Activated T-cell treated with anti-CD3 and anti-CD28 coated beads, Interleukin-2, amount 50 U/mL, for 72 hours (primary cell): ENCODE measurements at regions not wholly inside any gene's neighbourhood (a gene's known extent, or its start where the extent isn't known, plus 50 kb on each side); places are given as distances from the start of the nearest gene placed in this dataset.

ENCODE experiments used
- ATAC-seq, 2 donors: fragments of 150-1000 bp; cut with Tn5 transposase; replicated peaks in 1 of 2; 2 replicates each; pipeline ENCODE4 v1.10.0; 2021; ENCODE audit warnings: moderate library complexity in 2 of 2, mild to moderate bottlenecking in 1 of 2
- DNase-seq, 2 donors: peaks; one replicate each; pipeline ENCODE4 v3.0.0; 2021 to 2022; ENCODE audit warnings: mixed read lengths in 1 of 2
- H3K27ac Mint-ChIP-seq: one replicate; pipeline ENCODE4 v1.8.0; 2022; ENCODE audit warnings: mild to moderate bottlenecking, moderate library complexity, mixed read lengths
- H3K27me3 Mint-ChIP-seq: one replicate; pipeline ENCODE4 v1.8.0; 2022; ENCODE audit warnings: low read depth, mixed read lengths
- H3K36me3 Mint-ChIP-seq, 2 donors: one replicate each; pipeline ENCODE4 v1.8.0; 2022; ENCODE audit warnings: mixed read lengths in 2 of 2, mild to moderate bottlenecking in 1 of 2; ENCODE audit not compliant: insufficient read depth in 2 of 2
- H3K4me1 Mint-ChIP-seq: one replicate; pipeline ENCODE4 v1.8.0; 2022; ENCODE audit warnings: low read depth, mixed read lengths
- H3K4me3 Mint-ChIP-seq, 2 donors: one replicate each; pipeline ENCODE4 v1.8.0; 2022; ENCODE audit warnings: mild to moderate bottlenecking in 2 of 2, mixed read lengths in 2 of 2, moderate library complexity in 2 of 2
- H3K9me3 Mint-ChIP-seq, 2 donors: one replicate each; pipeline ENCODE4 v1.8.0; 2022; ENCODE audit warnings: mixed read lengths in 2 of 2

GRCh38 chr16:51651061-51651466 lies 500.0 kb upstream of the SALL1 start:
- no peak overlapping the region for H3K27ac Mint-ChIP-seq
- no peak for ATAC-seq
- no peak for DNase-seq
- H3K4me1 Mint-ChIP-seq = no peaks in the 10 kb centered on the region
- no peaks in the 10 kb centered on the region for H3K36me3 Mint-ChIP-seq
- no peaks in the 10 kb centered on the region for H3K27me3 Mint-ChIP-seq
- H3K9me3 Mint-ChIP-seq = peaks cover 5 to 10% of the 10 kb centered on the region in 2 donors
- H3K4me3 Mint-ChIP-seq = no peak overlapping the region

DNA sequence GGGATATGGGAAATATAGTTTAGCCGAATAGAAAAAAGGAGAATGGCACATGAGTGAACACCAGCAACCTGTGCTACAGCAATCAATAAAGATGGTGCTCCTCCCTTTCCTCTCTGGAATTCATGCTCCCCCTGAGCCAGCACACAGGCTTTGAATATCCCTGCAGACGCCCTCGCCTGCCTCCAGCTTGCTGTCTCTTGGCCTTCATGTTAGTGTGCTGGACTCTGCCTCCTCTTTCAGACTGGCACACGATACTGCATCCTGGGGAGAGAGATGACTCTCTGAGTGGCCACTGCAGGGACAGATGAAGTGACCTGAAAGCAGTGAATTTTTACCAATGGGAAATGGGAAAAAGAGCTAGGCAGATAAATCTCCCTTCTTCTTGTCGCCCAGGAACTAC lies 498.6 kb upstream of the SALL1 start:
- DNase-seq (no peak), ATAC-seq (no peak)
- Mint-ChIP-seq H3K27me3 (no peaks in the 10 kb centered on the region), H3K4me3 (no peak overlapping the region), H3K36me3 (no peaks in the 10 kb centered on the region), H3K9me3 (peaks cover 1 to 6% of the 10 kb centered on the region in 2 donors), H3K4me1 (no peaks in the 10 kb centered on the region), H3K27ac (no peak overlapping the region)

- ATAC-seq (no peak), DNase-seq (no peak)
- Mint-ChIP-seq H3K36me3 (no peaks in the 10 kb centered on the region), H3K27ac (no peak overlapping the region), H3K27me3 (no peaks in the 10 kb centered on the region), H3K9me3 (peaks cover 0 to 5% of the 10 kb centered on the region in 2 donors), H3K4me1 (no peaks in the 10 kb centered on the region), H3K4me3 (no peak overlapping the region)
Measured at GRCh38 chr16:51648526-51648925, 497.5 kb upstream of the SALL1 start.

- Mint-ChIP-seq H3K27me3 (peaks cover 9% of the 10 kb centered on the region), H3K9me3 (peaks cover 5 to 6% of the 10 kb centered on the region in 2 donors)
- no peak for DNase-seq
Measured at GRCh38 chr16:51641191-51641765, 490.2 kb upstream of the SALL1 start.

DNA sequence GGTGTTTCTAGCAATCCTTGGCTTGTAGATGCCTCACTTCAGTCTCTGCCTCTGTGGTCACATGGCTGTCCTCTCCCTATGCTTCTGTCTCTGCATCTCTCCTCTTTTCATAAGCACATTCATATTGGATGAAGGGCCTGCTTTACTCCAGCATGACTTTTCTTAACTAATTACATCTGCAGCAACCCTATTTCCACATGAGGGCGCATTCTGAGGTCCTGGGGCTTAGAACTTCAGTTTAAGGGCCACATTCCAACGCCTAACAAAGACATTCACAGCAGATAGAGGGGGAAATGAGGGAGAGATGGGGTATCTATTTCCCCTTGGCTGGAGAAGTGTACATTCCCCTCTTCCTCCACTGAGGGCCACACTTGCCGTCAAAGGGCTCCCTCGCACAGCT lies 489.1 kb upstream of the SALL1 start:
- DNase-seq (no peak), ATAC-seq (no peak)
- H3K9me3 Mint-ChIP-seq = peaks cover 5 to 6% of the 10 kb centered on the region in 2 donors
- H3K27me3 Mint-ChIP-seq = peaks cover 9% of the 10 kb centered on the region
- H3K27ac Mint-ChIP-seq = no peak overlapping the region
- no peaks in the 10 kb centered on the region for H3K4me1 Mint-ChIP-seq
- no peak overlapping the region for H3K4me3 Mint-ChIP-seq
- no peaks in the 10 kb centered on the region for H3K36me3 Mint-ChIP-seq

More at GRCh38 chr16:51641191-51641765, 490.2 kb upstream of the SALL1 start:
- no peaks in the 10 kb centered on the region for H3K4me1 Mint-ChIP-seq
- no peaks in the 10 kb centered on the region for H3K36me3 Mint-ChIP-seq
- no peak for ATAC-seq
- no peak overlapping the region for H3K27ac Mint-ChIP-seq
- no peak overlapping the region for H3K4me3 Mint-ChIP-seq

DNA sequence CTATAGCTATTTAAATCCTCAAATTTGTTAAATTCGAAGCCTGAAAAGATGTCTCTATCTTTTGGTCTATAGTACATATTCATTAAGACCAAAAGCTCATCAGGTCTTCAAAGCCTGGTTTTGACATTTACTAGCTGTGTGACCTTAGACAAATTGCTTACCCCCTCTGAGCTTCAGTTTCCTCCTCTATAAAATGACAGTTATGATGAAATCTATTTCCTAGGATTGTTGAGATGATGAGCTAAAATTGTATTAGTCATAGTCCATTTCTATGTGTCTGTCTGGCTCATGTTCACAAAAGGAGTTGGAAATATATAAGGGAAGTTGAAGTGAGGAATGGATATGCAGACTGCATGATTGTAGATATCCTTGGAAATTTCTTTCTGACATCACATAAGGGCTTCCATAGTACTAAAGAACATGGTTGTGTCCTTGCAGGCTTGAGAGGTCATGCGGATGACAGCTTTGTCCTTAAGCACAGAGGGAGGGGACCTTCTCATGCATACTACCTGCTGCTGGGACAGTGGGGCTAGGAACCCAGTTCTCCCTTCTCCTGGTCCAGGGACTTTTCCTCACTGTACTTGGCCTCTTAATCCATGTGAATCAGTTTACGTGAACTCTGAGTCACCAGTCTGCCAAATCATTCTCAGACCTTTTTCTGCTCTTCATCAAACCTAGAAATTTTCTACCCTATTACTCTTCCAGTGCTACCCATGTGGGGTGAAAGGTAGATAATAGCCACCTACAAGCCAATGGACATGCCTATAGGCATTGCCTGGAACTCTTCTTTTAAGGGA lies 487.5 kb upstream of the SALL1 start:
- Mint-ChIP-seq H3K9me3 (peaks cover 5 to 6% of the 10 kb centered on the region in 2 donors), H3K27ac (no peak overlapping the region), H3K27me3 (peaks cover 9% of the 10 kb centered on the region), H3K4me1 (no peaks in the 10 kb centered on the region), H3K4me3 (no peak overlapping the region), H3K36me3 (no peaks in the 10 kb centered on the region)
- no peak for ATAC-seq
- no peak for DNase-seq

DNA sequence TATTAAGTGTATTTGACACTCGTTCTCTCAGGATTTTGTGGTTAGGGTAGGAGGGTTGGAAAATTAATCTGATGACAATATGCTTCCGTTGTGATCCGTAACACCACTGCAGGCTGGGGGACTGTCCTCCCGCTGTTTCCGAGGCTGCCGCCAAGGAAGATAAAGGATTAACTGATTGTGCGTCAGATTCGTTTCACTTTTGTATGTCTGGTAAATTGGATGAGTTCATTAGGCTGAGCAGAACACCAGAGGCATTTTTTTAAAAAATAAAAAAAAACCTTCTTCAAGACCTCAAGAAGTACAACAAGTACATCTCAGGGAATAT lies 486.7 kb upstream of the SALL1 start:
- ATAC-seq = no peak
- Mint-ChIP-seq H3K4me3 (no peak overlapping the region), H3K27ac (no peak overlapping the region)

GRCh38 chr16:51636920-51637769 lies 486.1 kb upstream of the SALL1 start:
- H3K4me1 Mint-ChIP-seq = no peaks in the 10 kb centered on the region
- H3K4me3 Mint-ChIP-seq = no peak overlapping the region
- no peaks in the 10 kb centered on the region for H3K36me3 Mint-ChIP-seq
- no peak for DNase-seq
- peaks cover 5 to 9% of the 10 kb centered on the region in 2 donors for H3K9me3 Mint-ChIP-seq
- H3K27ac Mint-ChIP-seq = no peak overlapping the region
- ATAC-seq = no peak
- H3K27me3 Mint-ChIP-seq = peaks cover 9% of the 10 kb centered on the region

More for the DNA sequence above, 486.7 kb upstream of the SALL1 start:
- Mint-ChIP-seq H3K36me3 (no peaks in the 10 kb centered on the region), H3K27me3 (peaks cover 9% of the 10 kb centered on the region), H3K4me1 (no peaks in the 10 kb centered on the region), H3K9me3 (peaks cover 5 to 6% of the 10 kb centered on the region in 2 donors)
- no peak for DNase-seq

- Mint-ChIP-seq H3K4me1 (no peaks in the 10 kb centered on the region), H3K9me3 (peaks cover 3 to 9% of the 10 kb centered on the region in 2 donors), H3K27ac (no peak overlapping the region), H3K27me3 (peaks cover 9% of the 10 kb centered on the region), H3K36me3 (no peaks in the 10 kb centered on the region), H3K4me3 (no peak overlapping the region)
- no peak for DNase-seq
- ATAC-seq = no peak
Measured at GRCh38 chr16:51635181-51635580, 484.1 kb upstream of the SALL1 start.

- Mint-ChIP-seq H3K4me1 (no peaks in the 10 kb centered on the region), H3K36me3 (no peaks in the 10 kb centered on the region), H3K9me3 (peaks cover 3 to 5% of the 10 kb centered on the region in 2 donors), H3K27me3 (no peaks in the 10 kb centered on the region), H3K4me3 (no peak overlapping the region), H3K27ac (no peak overlapping the region)
- ATAC-seq = no peak
- no peak for DNase-seq
Measured at GRCh38 chr16:51630076-51630475, 479.0 kb upstream of the SALL1 start.

DNA sequence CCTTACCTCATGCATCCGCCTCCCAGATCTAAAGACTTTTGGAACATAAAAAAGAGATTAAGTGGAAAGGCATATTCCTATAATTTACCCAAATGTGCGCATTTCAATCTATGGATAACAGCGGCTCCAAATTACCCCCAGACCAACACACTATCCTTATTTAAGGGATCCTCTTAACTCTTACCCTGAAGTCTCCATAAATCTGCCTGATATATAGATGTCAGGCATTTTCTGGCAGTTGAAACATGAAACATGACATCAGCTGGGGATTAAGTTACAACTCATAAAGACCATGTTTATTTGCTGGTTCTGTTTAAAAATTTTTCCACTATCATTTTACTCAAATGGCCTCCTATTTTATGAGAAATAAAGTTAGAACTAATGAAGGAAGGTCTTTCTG lies 478.5 kb upstream of the SALL1 start:
- peaks cover 3 to 4% of the 10 kb centered on the region in 2 donors for H3K9me3 Mint-ChIP-seq

GRCh38 chr16:51624080-51624775 lies 473.2 kb upstream of the SALL1 start:
- Mint-ChIP-seq H3K27ac (no peak overlapping the region), H3K36me3 (peaks cover 0 to 2% of the 10 kb centered on the region in 2 donors), H3K4me3 (no peak overlapping the region), H3K4me1 (no peaks in the 10 kb centered on the region), H3K27me3 (no peaks in the 10 kb centered on the region), H3K9me3 (peaks cover 8 to 9% of the 10 kb centered on the region in 2 donors)
- no peak for DNase-seq
- no peak for ATAC-seq

More for the DNA sequence above, 478.5 kb upstream of the SALL1 start:
- no peaks in the 10 kb centered on the region for H3K4me1 Mint-ChIP-seq
- H3K36me3 Mint-ChIP-seq = no peaks in the 10 kb centered on the region
- no peak overlapping the region for H3K27ac Mint-ChIP-seq
- H3K4me3 Mint-ChIP-seq = no peak overlapping the region
- DNase-seq = no peak
- ATAC-seq = no peak
- H3K27me3 Mint-ChIP-seq = no peaks in the 10 kb centered on the region

GRCh38 chr16:51621610-51622009 lies 470.5 kb upstream of the SALL1 start:
- H3K4me1 Mint-ChIP-seq = no peaks in the 10 kb centered on the region
- no peak for DNase-seq
- ATAC-seq = no peak

More at GRCh38 chr16:51621610-51622009, 470.5 kb upstream of the SALL1 start:
- Mint-ChIP-seq H3K27me3 (no peaks in the 10 kb centered on the region), H3K4me3 (no peak overlapping the region), H3K36me3 (peaks cover 0 to 3% of the 10 kb centered on the region in 2 donors), H3K9me3 (peaks cover 10 to 17% of the 10 kb centered on the region in 2 donors), H3K27ac (no peak overlapping the region)
